Ovary (tissue), 7 donors: ENCODE measurements at regions not wholly inside any gene's neighbourhood (a gene's known extent, or its start where the extent isn't known, plus 50 kb on each side); places are given as distances from the start of the nearest gene placed in this dataset.

ENCODE experiments used
- DNase-seq, 5 donors: peaks; one replicate each; pipeline ENCODE4 v3.0.0-alpha.2; 2019 to 2020
- H3K27ac ChIP-seq, 2 donors: fragments of 200-600 bp; one replicate each; pipeline versions ENCODE4 v1.5.1 to v1.8.0; 2019 to 2022
- H3K27me3 ChIP-seq: fragments of 200-600 bp; one replicate; pipeline ENCODE4 v1.8.0; 2022
- H3K36me3 ChIP-seq: fragments of 200-600 bp; sonication (generic); one replicate; pipeline ENCODE4 v1.5.1; 2019
- H3K4me1 ChIP-seq: one replicate; pipeline ENCODE4 v1.8.1; 2013; ENCODE audit warnings: mild to moderate bottlenecking, moderate library complexity; ENCODE audit not compliant: insufficient read depth
- H3K4me3 ChIP-seq: fragments of 200-600 bp; sonication (generic); one replicate; pipeline ENCODE4 v1.5.1; 2017
- H3K9me3 ChIP-seq, 2 donors: fragments of 200-600 bp in 1 of 2; sonication (generic) in 1 of 2; one replicate each; pipeline versions ENCODE4 v1.5.1 to v1.8.1; 2013 to 2019; ENCODE audit warnings: mild to moderate bottlenecking in 1 of 2, moderate library complexity in 1 of 2
- EP300 ChIP-seq: sonication (generic); formaldehyde crosslinking; IDR thresholded peaks from one replicate; pipeline ENCODE4 v1.6.1; 2017; ENCODE audit warnings: antibody characterized with exemption
- POLR2A ChIP-seq: fragments of 450-650 bp; IDR thresholded peaks from one replicate; pipeline ENCODE4 v1.6.1; 2017; ENCODE audit warnings: antibody characterized with exemption, mild to moderate bottlenecking, moderate library complexity
- WGBS, 3 donors: extraction: QIAGEN DNeasy Blood & Tissue Kit in 1 of 3; methylation state at CpG; one replicate each; pipeline versions ENCODE4 v1.1.5 to v1.1.7; 2013 to 2017; 5-methylcytosine and 5-hydroxymethylcytosine counted together
- intact Hi-C, 4 donors: fragments of 100-400 bp; cut with DNase I; formaldehyde crosslinking; loops; one replicate each; pipeline versions ENCODE4 v1.11.0 to v1.15.1; 2022 to 2023
- TF ChIP-seq, protein P1 (sequence below), 3 donors: fragments of 450-650 bp in 2 of 3; fragments of 200-600 bp in 1 of 3; IDR thresholded peaks; one replicate each; pipeline versions ENCODE4 v1.5.1 to v1.8.0; 2016 to 2022; ENCODE audit warnings: antibody characterized with exemption in 3 of 3, mild to moderate bottlenecking in 1 of 3
- donor health status: DM: no; HTN: no; CAD: no; lungs with moderate emphysema.
- donor health status: DM: no; HTN: no; CAD: no.
- donor health status: Bipolar disorder and iron deficiency.
- donor health status: DM: no; HTN: no; CAD: no.
- donor health status: DM: yes; HTN: yes; CAD: no.

DNA sequence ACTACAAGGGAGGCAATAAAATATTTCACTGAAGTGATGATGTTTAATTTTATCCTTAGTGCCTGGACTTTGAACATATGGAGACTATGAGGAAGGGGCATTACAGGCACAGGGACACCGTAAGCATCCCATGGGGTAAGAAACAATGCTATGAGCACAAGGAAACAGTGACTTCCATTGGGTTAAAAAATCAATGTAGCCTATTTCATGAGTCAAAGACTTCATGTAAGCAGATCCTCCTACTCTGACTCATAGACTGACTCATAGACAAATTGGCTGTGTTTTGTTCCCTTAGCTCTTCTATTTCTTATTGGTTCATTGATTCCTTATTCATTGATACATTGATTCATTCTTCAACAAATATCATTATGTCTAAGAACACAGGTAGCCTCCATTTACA lies 351.0 kb downstream of the PRELID2 start:
- H3K27me3 ChIP-seq = no peaks in the 10 kb centered on the region
- TF ChIP-seq, protein P1, sequence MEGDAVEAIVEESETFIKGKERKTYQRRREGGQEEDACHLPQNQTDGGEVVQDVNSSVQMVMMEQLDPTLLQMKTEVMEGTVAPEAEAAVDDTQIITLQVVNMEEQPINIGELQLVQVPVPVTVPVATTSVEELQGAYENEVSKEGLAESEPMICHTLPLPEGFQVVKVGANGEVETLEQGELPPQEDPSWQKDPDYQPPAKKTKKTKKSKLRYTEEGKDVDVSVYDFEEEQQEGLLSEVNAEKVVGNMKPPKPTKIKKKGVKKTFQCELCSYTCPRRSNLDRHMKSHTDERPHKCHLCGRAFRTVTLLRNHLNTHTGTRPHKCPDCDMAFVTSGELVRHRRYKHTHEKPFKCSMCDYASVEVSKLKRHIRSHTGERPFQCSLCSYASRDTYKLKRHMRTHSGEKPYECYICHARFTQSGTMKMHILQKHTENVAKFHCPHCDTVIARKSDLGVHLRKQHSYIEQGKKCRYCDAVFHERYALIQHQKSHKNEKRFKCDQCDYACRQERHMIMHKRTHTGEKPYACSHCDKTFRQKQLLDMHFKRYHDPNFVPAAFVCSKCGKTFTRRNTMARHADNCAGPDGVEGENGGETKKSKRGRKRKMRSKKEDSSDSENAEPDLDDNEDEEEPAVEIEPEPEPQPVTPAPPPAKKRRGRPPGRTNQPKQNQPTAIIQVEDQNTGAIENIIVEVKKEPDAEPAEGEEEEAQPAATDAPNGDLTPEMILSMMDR (IDR thresholded peaks at IDR 0.05) = no peak
- TF ChIP-seq POLR2A = no peak
- TF ChIP-seq EP300 = no peak

GRCh38 chr5:145483212-145483611 lies 351.9 kb downstream of the PRELID2 start:
- intact Hi-C loops = no loop called here
- DNase-seq = no peak
- Histone ChIP-seq H3K4me3 (no peak overlapping the region), H3K4me1 (no peaks in the 10 kb centered on the region), H3K27ac (no peak overlapping the region), H3K27me3 (no peaks in the 10 kb centered on the region), H3K36me3 (no peaks in the 10 kb centered on the region), H3K9me3 (no peaks in the 10 kb centered on the region)
- TF ChIP-seq, protein P1 (IDR thresholded peaks at IDR 0.05) = no peak
- no peak for TF ChIP-seq POLR2A
- TF ChIP-seq EP300 = no peak

More for the DNA sequence above, 351.0 kb downstream of the PRELID2 start:
- DNase-seq = no peak
- no peak overlapping the region for H3K27ac ChIP-seq
- no peaks in the 10 kb centered on the region for H3K36me3 ChIP-seq
- H3K4me3 ChIP-seq = no peak overlapping the region
- intact Hi-C loops = no loop called here
- 62 to 82% (median 77%) methylated on average over 1 of the region's 1 CpG for whole genome bisulfite sequencing, 3 donors
- no peaks in the 10 kb centered on the region for H3K9me3 ChIP-seq
- H3K4me1 ChIP-seq = no peaks in the 10 kb centered on the region

GRCh38 chr5:145479857-145480256 lies 355.3 kb downstream of the PRELID2 start:
- H3K9me3 ChIP-seq = no peaks in the 10 kb centered on the region
- no peak overlapping the region for H3K27ac ChIP-seq
- 91 to 99% (median 92%) methylated on average over 1 of the region's 1 CpG for WGBS, 3 donors
- H3K4me1 ChIP-seq = no peaks in the 10 kb centered on the region
- no peaks in the 10 kb centered on the region for H3K36me3 ChIP-seq
- DNase-seq = no peak
- intact Hi-C loops = no loop called here
- TF ChIP-seq EP300 (no peak), POLR2A (no peak)
- TF ChIP-seq, protein P1 (IDR thresholded peaks at IDR 0.05) = no peak
- H3K4me3 ChIP-seq = no peak overlapping the region
- H3K27me3 ChIP-seq = no peaks in the 10 kb centered on the region

GRCh38 chr5:145479271-145479670 lies 355.9 kb downstream of the PRELID2 start:
- no peak for DNase-seq
- Histone ChIP-seq H3K36me3 (no peaks in the 10 kb centered on the region), H3K4me3 (no peak overlapping the region), H3K27ac (no peak overlapping the region), H3K9me3 (no peaks in the 10 kb centered on the region), H3K27me3 (no peaks in the 10 kb centered on the region), H3K4me1 (no peaks in the 10 kb centered on the region)
- intact Hi-C loops = no loop called here
- TF ChIP-seq, protein P1 (IDR thresholded peaks at IDR 0.05) = no peak
- TF ChIP-seq EP300 = no peak
- no peak for TF ChIP-seq POLR2A
- WGBS, 3 donors = 68 to 72% (median 71%) methylated on average over 4 of the region's 4 CpGs

GRCh38 chr5:145478651-145479050 lies 356.5 kb downstream of the PRELID2 start:
- DNase-seq = no peak
- Histone ChIP-seq H3K4me3 (no peak overlapping the region), H3K36me3 (no peaks in the 10 kb centered on the region), H3K27me3 (no peaks in the 10 kb centered on the region), H3K27ac (no peak overlapping the region), H3K9me3 (no peaks in the 10 kb centered on the region), H3K4me1 (no peaks in the 10 kb centered on the region)
- WGBS, 3 donors = 34 to 79% (median 67%) methylated on average over 2 of the region's 2 CpGs
- no peak for TF ChIP-seq EP300
- TF ChIP-seq, protein P1 (IDR thresholded peaks at IDR 0.05) = no peak
- no peak for TF ChIP-seq POLR2A
- intact Hi-C loops = no loop called here
